OCI-LY7 (cell line): ENCODE measurements at regions not wholly inside any gene's neighbourhood (a gene's known extent, or its start where the extent isn't known, plus 50 kb on each side); places are given as distances from the start of the nearest gene placed in this dataset.

ENCODE experiments used
- BruUV-seq: library from RNA; stranded (reverse); fragments of 400-500 nt; replicated peaks from 2 replicates; lab custom pipeline; 2021; lab: Mats Ljungman, UMichigan
- CTCF ChIA-PET: fragments of 300-600 bp; sonication (Branson Sonifier 250); formaldehyde crosslinking; loops from one replicate; lab custom pipeline; 2022; ENCODE audit warnings: antibody characterized with exemption; ENCODE audit not compliant: unreplicated experiment; lab: Charles Lee
- POLR2A ChIA-PET: fragments of 300-600 bp; sonication (Branson Sonifier 250); formaldehyde crosslinking; loops from one replicate; lab custom pipeline; 2022; ENCODE audit warnings: antibody characterized with exemption; lab: Charles Lee
- DNase-seq: peaks from one replicate; pipeline ENCODE4 v3.0.0-alpha.2; 2015; ENCODE audit warnings: low spot score
- H2AFZ ChIP-seq: fragments of 200-600 bp; sonication (generic), shearing (Covaris generic); 2 replicates; pipeline ENCODE4 v1.6.1; 2014; ENCODE audit warnings: mild to moderate bottlenecking, antibody characterized with exemption, low read length, moderate library complexity
- H3K27ac ChIP-seq: fragments of 200-600 bp; sonication (generic); 2 replicates; pipeline ENCODE4 v1.5.1; 2014; ENCODE audit warnings: mixed run types, low read depth, mild to moderate bottlenecking, moderate library complexity, low read length, inconsistent platforms; ENCODE audit not compliant: poor library complexity, severe bottlenecking
- H3K36me3 ChIP-seq: fragments of 200-600 bp; sonication (generic); 2 replicates; pipeline ENCODE4 v1.6.1; 2014; ENCODE audit warnings: mild to moderate bottlenecking, antibody characterized with exemption, low read length, moderate library complexity, mixed read lengths; ENCODE audit not compliant: insufficient read depth
- H3K4me1 ChIP-seq: fragments of 200-600 bp; sonication (generic); 2 replicates; pipeline ENCODE4 v1.5.1; 2014; ENCODE audit warnings: mild to moderate bottlenecking, low read length; ENCODE audit not compliant: insufficient read depth, poor library complexity, severe bottlenecking
- H3K4me2 ChIP-seq: fragments of 200-600 bp; sonication (generic); 2 replicates; pipeline ENCODE4 v1.6.1; 2014; ENCODE audit warnings: mild to moderate bottlenecking, low read length
- H3K4me3 ChIP-seq: fragments of 200-600 bp; sonication (generic); 2 replicates; pipeline ENCODE4 v1.5.1; 2014; ENCODE audit warnings: mild to moderate bottlenecking, low read depth, low read length; ENCODE audit not compliant: poor library complexity, severe bottlenecking
- H3K79me2 ChIP-seq: fragments of 200-600 bp; sonication (generic); 2 replicates; pipeline ENCODE4 v1.6.1; 2016; ENCODE audit warnings: low read depth, mild to moderate bottlenecking, low read length, moderate library complexity, mixed read lengths; ENCODE audit not compliant: insufficient read depth
- H3K9me2 ChIP-seq: fragments of 200-600 bp; sonication (generic); 2 replicates; pipeline ENCODE4 v1.6.1; 2016; ENCODE audit warnings: mild to moderate bottlenecking, low read length, mixed read lengths; ENCODE audit not compliant: insufficient read depth
- H3K9me3 ChIP-seq: fragments of 200-600 bp; sonication (generic); 2 replicates; pipeline ENCODE4 v1.6.1; 2014; ENCODE audit warnings: mild to moderate bottlenecking, mixed run types, low read length, mixed read lengths
- H4K20me1 ChIP-seq: fragments of 200-600 bp; sonication (generic); 2 replicates; pipeline ENCODE4 v1.6.1; 2014; ENCODE audit warnings: mild to moderate bottlenecking, antibody characterized with exemption, low read length, moderate library complexity, mixed read lengths; ENCODE audit not compliant: insufficient read depth
- EZH2phosphoT487 ChIP-seq: fragments of 200-600 bp; sonication (generic); IDR thresholded peaks from 2 replicates; pipeline ENCODE4 v1.6.1; 2018; ENCODE audit warnings: low read depth, borderline replicate concordance, mild to moderate bottlenecking, mixed run types, antibody characterized with exemption, low read length, moderate library complexity, mixed read lengths
- intact Hi-C: fragments of 100-400 bp; cut with micrococcal nuclease; formaldehyde crosslinking; loops from one replicate; pipeline ENCODE4 v1.10.0; 2022; ENCODE audit not compliant: unreplicated experiment
- TF ChIP-seq, protein P1 (sequence below): fragments of 200-600 bp; sonication (generic); conservative IDR thresholded peaks from 2 replicates; pipeline ENCODE4 v1.5.1; 2014; ENCODE audit warnings: mild to moderate bottlenecking, antibody characterized with exemption, low read length, moderate library complexity, mixed read lengths

DNA sequence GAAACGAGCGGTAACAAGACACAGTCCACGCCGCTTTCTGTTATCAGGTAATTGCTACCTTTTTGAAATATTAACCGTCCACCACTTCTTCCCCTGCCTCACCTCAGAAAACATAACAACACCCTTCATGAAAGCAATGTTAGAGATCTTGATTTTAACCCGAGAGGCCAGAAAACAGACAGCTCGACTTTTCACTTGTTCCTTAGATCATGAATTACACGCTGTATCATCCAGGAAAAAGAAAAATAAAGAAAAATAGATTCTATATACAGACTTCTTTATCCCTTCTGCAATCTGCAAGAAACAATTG lies 957.1 kb upstream of the SOX9 start:
- Histone ChIP-seq H3K9me2 (no peaks in the 10 kb centered on the region), H3K79me2 (no peaks in the 10 kb centered on the region), H4K20me1 (no peaks in the 10 kb centered on the region), H3K4me3 (no peak overlapping the region), H3K27ac (no peak overlapping the region), H2AFZ (no peak overlapping the region), H3K4me1 (no peaks in the 10 kb centered on the region), H3K36me3 (no peaks in the 10 kb centered on the region), H3K9me3 (no peaks in the 10 kb centered on the region), H3K4me2 (no peak overlapping the region)
- intact Hi-C loops = loop anchor here (10.0 kb wide), 1 partner anchor 61 kb away; no protein-coding TSS in a partner anchor
- no peak for TF ChIP-seq EZH2phosphoT487
- TF ChIP-seq, protein P1, sequence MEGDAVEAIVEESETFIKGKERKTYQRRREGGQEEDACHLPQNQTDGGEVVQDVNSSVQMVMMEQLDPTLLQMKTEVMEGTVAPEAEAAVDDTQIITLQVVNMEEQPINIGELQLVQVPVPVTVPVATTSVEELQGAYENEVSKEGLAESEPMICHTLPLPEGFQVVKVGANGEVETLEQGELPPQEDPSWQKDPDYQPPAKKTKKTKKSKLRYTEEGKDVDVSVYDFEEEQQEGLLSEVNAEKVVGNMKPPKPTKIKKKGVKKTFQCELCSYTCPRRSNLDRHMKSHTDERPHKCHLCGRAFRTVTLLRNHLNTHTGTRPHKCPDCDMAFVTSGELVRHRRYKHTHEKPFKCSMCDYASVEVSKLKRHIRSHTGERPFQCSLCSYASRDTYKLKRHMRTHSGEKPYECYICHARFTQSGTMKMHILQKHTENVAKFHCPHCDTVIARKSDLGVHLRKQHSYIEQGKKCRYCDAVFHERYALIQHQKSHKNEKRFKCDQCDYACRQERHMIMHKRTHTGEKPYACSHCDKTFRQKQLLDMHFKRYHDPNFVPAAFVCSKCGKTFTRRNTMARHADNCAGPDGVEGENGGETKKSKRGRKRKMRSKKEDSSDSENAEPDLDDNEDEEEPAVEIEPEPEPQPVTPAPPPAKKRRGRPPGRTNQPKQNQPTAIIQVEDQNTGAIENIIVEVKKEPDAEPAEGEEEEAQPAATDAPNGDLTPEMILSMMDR = no peak
- BruUV-seq = no TSS peak
- DNase-seq = no peak
- ChIA-PET POLR2A (interaction anchor here (0.7 kb wide), 1 partner anchor 1420 kb away, joined by 6 read pairs; no protein-coding TSS in a partner anchor), CTCF (no interaction called here)

- Histone ChIP-seq H3K4me1 (no peaks in the 10 kb centered on the region), H2AFZ (no peak overlapping the region), H4K20me1 (no peaks in the 10 kb centered on the region), H3K9me3 (no peaks in the 10 kb centered on the region), H3K4me2 (no peak overlapping the region), H3K27ac (no peak overlapping the region), H3K79me2 (no peaks in the 10 kb centered on the region), H3K9me2 (no peaks in the 10 kb centered on the region), H3K36me3 (no peaks in the 10 kb centered on the region), H3K4me3 (no peak overlapping the region)
- ChIA-PET CTCF (no interaction called here), POLR2A (no interaction called here)
- no TSS peak for BruUV-seq
- DNase-seq = no peak
- TF ChIP-seq, protein P1 = no peak
- no peak for TF ChIP-seq EZH2phosphoT487
- intact Hi-C loops = loop anchor here (10.0 kb wide), 1 partner anchor 60 kb away; no protein-coding TSS in a partner anchor
Measured at GRCh38 chr17:71164561-71164960, 956.3 kb upstream of the SOX9 start.

DNA sequence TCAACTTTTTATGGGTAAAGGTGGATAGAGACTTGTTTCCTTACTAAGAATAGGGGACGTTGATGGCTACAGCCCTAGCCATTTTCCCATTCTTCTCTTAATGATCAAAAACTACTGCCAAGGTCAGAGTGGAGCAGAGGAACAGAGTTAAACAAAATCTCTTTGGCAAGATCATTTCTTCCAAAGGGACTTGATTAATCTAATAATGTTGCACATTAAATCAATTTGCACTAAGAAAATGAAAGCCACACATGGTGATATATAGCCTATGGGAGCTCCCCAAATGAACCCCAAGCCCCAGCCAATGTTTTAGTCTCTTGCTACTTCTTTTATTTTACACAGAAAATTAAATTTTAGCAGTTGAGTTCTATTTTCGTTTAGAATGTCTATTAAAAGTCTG lies 954.5 kb upstream of the SOX9 start:
- H3K4me3 ChIP-seq = no peak overlapping the region
- H2AFZ ChIP-seq = no peak overlapping the region
- BruUV-seq = no TSS peak
- DNase-seq = no peak
- H4K20me1 ChIP-seq = no peaks in the 10 kb centered on the region
- no peak overlapping the region for H3K4me2 ChIP-seq
- no peaks in the 10 kb centered on the region for H3K4me1 ChIP-seq
- no peak overlapping the region for H3K27ac ChIP-seq
- intact Hi-C loops = loop anchor here (10.0 kb wide), 1 partner anchor 58 kb away; no protein-coding TSS in a partner anchor
- H3K9me2 ChIP-seq = no peaks in the 10 kb centered on the region
- no peaks in the 10 kb centered on the region for H3K36me3 ChIP-seq
- TF ChIP-seq, protein P1 = no peak
- no peak for TF ChIP-seq EZH2phosphoT487
- ChIA-PET CTCF (no interaction called here), POLR2A (no interaction called here)
- no peaks in the 10 kb centered on the region for H3K9me3 ChIP-seq
- H3K79me2 ChIP-seq = no peaks in the 10 kb centered on the region
